H1 (cell line): ENCODE measurements at regions not wholly inside any gene's neighbourhood (a gene's known extent, or its start where the extent isn't known, plus 50 kb on each side); places are given as distances from the start of the nearest gene placed in this dataset.

Experiments used
- CHD2 ChIP-seq: IDR thresholded peaks from 2 replicates; pipeline ENCODE4 v1.6.1; 2012; ENCODE audit warnings: low read length, improper control_type of control experiment
- CTCF ChIP-seq, 3 experiments: IDR thresholded peaks; 1 replicate in 2 of 3; 2 replicates in 1 of 3; pipeline versions ENCODE4 v1.5.1 to v1.6.1; 2011; ENCODE audit warnings: low read length in 3 of 3, mild to moderate bottlenecking in 3 of 3, inconsistent platforms in 2 of 3, low read depth in 1 of 3, moderate library complexity in 1 of 3; ENCODE audit not compliant: insufficient read depth in 1 of 3; ENCODE audit errors: control extremely low read depth in 1 of 3
- GABPA ChIP-seq: IDR thresholded peaks from 2 replicates; pipeline ENCODE4 v1.6.1; 2011; ENCODE audit warnings: mild to moderate bottlenecking, low read length, moderate library complexity, borderline replicate concordance; ENCODE audit not compliant: insufficient read depth
- NRF1 ChIP-seq: IDR thresholded peaks from 2 replicates; pipeline ENCODE4 v1.6.1; 2011; ENCODE audit warnings: mild to moderate bottlenecking, low read depth, low read length, improper control_type of control experiment
- POLR2A ChIP-seq, 2 experiments: IDR thresholded peaks; 1 replicate in 1 of 2; 2 replicates in 1 of 2; pipeline ENCODE4 v1.6.1; 2011; ENCODE audit warnings: low read depth in 2 of 2, low read length in 2 of 2, mild to moderate bottlenecking in 2 of 2; ENCODE audit errors: control extremely low read depth in 1 of 2
- POLR2AphosphoS5 ChIP-seq: IDR thresholded peaks from 2 replicates; pipeline ENCODE4 v1.6.1; 2011; ENCODE audit warnings: low read depth, low read length
- SRF ChIP-seq: IDR thresholded peaks from 2 replicates; pipeline ENCODE4 v1.6.1; 2011; ENCODE audit warnings: mild to moderate bottlenecking, low read depth, low read length, moderate library complexity
- TAF1 ChIP-seq: IDR thresholded peaks from 2 replicates; pipeline ENCODE4 v1.6.1; 2011; ENCODE audit warnings: mild to moderate bottlenecking, low read depth, low read length
- USF2 ChIP-seq: IDR thresholded peaks from 2 replicates; pipeline ENCODE4 v1.6.1; 2011; ENCODE audit warnings: low read length, improper control_type of control experiment

DNA sequence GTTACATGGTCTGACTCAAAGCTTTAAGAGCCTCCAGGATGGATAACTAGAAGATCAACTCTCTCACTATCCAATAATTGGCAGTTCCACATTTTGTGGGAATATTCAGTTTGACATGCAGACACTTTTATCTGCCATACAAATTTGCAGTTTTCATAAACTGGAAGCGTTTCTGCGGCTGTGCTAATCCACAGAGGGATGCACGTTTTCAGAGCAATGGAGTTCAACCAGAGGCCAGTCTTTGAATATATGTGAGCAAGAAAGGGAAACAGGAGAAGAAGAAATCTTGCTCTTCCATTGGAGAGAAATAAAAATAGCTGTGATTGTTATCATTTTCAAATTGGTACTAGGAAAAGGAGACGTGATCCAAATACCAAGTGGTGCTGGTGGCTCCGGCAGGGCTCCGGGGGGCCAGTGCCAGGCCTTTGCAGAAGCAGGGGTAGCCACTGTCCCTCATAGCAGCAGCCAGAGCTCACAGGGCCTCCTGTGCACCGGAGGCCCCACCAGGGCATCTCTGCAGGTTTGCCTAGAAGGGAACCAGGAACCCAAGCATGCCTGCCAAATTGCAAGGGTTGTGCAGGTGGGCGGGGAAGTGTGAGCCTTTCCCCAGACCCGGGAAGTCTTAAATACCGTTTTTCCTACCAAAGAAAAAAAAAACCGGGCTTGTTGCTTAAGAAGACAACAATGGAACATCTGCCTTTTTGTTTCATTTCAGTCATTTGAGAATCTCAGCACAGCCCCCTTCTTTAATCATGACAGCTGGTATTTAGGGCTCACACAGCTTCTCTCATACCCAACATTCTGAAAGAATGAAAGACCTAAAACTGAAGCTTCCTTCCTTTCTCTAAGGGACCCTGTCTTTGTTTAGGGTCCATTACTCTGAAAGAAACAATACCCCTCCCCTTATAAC, 791.1 kb upstream of the SOX11 start:
- TF ChIP-seq NRF1 (no peak), CTCF (IDR thresholded peaks at IDR 0.05; ENCODE audit: control extremely low read depth in 1 of 3, insufficient read depth in 1 of 3, low read depth in 1 of 3, low read length in 3 of 3) (no peak), POLR2AphosphoS5 (no peak), USF2 (no peak), GABPA (no peak), TAF1 (no peak), POLR2A (IDR thresholded peaks at IDR 0.05; ENCODE audit: control extremely low read depth in 1 of 2, low read depth in 2 of 2, low read length in 2 of 2) (no peak), CHD2 (no peak), SRF (no peak)
